ENCODE measurements at regions not wholly inside any gene's neighbourhood (a gene's known extent, or its start where the extent isn't known, plus 50 kb on each side); places are given as distances from the start of the nearest gene placed in this dataset.

GRCh38 chr4:175125410-175126068, 207.4 kb downstream of the ADAM29 start:
- no peak for DNase-seq (ENCODE audit: low spot score)

- DNase-seq (ENCODE audit: low spot score) = no peak
Measured at GRCh38 chr4:175127314-175127713, 209.2 kb downstream of the ADAM29 start.

- DNase-seq (ENCODE audit: low spot score) = no peak
Measured at GRCh38 chr4:175129797-175130196, 211.6 kb downstream of the ADAM29 start.

DNA sequence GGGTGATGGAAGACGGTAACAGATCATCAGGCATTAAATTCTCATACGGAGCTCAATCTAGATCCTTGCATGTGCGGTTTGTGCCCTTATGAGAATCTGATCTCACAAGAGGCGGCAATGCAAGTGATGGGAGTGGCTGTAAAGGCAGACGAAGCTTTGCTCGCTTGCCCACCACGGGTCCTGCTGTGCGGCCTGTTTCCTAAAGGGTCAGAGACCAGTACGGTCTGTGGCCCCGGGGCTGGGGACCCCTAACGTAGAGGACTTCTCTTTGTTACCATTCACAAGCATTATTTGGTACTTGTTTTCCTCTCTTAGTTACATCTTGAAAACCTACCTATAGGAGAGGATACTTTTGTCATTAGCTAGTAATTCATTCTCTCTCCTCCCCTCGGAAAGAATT, 221.0 kb downstream of the ADAM29 start:
- no peak for DNase-seq (ENCODE audit: low spot score)

DNA sequence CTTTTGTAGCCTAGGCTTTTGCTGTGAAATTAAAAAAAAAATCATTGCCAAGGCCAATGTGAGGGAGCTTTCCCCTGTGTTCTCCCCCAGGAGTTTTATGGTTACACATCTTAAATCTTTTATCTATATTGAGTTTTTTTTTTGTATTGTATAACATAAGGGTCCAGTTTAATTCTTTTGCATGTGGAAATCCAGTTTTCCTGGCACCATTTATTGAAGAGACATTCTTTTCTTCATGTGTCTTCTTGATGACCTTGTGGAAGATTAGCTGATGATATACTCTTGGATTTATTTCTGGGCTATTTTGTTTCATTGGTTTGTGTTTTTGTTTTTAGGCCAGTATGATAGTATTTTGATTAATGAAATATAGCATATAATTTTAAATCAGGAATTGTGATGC, 225.0 kb downstream of the ADAM29 start:
- no peak for DNase-seq (ENCODE audit: low spot score)

DNA sequence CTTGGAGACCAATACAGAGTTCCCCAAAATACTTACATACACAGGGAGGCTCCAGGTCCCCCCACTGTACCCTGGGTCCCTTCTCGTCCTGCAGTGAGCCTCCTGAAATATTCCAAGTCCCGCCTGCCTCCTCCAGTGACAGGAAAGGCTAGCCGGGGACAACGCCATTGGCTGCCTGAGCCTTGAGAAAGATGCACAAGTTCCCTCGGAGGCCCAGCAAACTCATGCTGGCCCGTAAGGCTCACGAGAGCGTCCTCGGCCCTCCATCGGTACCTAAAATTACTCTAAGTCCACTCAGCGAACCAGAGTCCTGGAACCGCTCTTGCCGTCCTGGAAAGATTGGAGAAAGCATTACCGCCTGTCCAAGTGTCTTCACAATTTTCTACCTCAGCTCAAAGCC, 228.6 kb downstream of the ADAM29 start:
- no peak for DNase-seq (ENCODE audit: low spot score)

GRCh38 chr4:175147233-175147632, 229.1 kb downstream of the ADAM29 start:
- no peak for DNase-seq (ENCODE audit: low spot score)

DNA sequence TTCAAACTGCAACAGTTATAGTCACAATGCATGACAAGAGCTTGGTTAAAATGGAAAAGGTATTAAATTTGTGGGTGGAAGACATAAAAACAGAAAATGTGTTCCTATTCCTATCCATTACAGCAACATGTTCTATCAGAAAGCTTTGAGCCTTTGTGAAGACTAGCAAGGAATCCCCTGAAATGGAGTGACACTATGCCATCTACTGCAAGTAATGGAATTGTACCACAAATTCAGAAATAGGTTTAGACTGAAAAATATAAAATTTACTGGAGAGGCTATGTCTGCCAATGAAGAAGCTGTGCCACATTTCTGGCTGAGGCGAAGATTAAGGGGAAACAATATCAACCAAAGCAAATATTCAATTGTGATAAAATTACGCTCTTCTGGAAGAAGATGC, 247.9 kb downstream of the ADAM29 start:
- no peak for DNase-seq (ENCODE audit: low spot score)

- DNase-seq (ENCODE audit: low spot score) = no peak
Measured at GRCh38 chr4:175176710-175177109, 258.6 kb downstream of the ADAM29 start.

- no peak for DNase-seq (ENCODE audit: low spot score)
Measured at GRCh38 chr4:175190654-175191053, 272.5 kb downstream of the ADAM29 start.

GRCh38 chr4:175198056-175198455, 279.9 kb downstream of the ADAM29 start:
- DNase-seq (ENCODE audit: low spot score) = no peak

- no peak for DNase-seq (ENCODE audit: low spot score)
Measured at GRCh38 chr4:175215208-175215607, 297.1 kb downstream of the ADAM29 start.

DNA sequence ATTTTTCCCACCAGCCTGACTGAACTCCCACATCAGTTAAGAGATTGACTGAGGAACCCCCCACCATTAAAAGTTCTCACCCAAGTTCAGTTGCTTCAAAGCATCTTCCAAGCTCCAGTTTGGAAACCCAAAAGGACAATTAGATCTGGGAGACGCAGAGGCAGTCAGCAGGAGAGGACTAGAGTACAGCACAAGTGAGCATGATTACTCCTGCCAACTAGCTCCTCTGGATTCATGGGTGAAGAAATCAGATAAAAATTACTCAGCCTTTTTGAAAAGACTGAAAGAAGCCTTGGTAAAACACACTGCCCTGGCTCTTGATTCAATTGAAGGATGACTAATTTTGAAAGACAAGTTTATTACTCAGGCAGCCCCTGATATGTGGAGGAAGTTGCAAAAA, 297.5 kb downstream of the ADAM29 start:
- DNase-seq (ENCODE audit: low spot score) = no peak

DNA sequence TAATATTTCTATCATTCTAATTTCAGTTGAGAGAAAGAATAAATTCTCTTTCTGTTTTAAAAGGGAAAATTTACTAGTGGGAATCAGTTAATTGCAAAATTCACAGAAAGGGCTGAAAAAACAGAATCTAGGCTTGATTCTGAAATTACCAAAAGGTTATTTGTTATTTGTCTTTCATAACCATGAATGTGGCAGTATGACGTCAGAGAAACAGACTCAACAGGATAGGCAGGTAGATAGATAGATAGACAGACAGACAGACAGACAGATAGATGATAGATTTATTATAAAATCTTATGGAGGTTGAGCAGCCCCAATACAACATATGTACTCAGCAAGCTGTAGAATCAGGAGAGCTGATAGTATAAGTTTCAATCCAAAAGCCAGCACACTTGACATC, 311.0 kb downstream of the ADAM29 start:
- DNase-seq (ENCODE audit: low spot score) = no peak

DNA sequence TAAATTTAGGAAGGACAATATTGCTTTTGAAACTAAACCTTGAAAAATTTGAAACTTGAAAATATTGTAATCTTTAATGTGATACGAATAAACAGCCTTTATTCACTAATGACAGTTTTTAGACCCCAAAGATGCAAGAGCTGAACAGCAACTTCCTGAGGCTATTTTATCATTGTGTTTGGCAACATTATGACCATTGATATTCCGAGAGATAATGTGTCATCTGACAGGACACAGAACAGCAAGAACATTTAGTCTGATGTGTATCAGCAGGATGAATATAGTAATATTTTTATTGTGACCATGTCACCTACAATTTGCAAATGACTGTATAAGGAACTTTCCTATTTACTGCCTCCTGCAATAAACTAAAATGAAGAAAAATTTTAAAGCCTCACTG, 316.0 kb downstream of the ADAM29 start:
- no peak for DNase-seq (ENCODE audit: low spot score)

GRCh38 chr4:175238827-175239517, 320.8 kb downstream of the ADAM29 start:
- no peak for DNase-seq (ENCODE audit: low spot score)

DNA sequence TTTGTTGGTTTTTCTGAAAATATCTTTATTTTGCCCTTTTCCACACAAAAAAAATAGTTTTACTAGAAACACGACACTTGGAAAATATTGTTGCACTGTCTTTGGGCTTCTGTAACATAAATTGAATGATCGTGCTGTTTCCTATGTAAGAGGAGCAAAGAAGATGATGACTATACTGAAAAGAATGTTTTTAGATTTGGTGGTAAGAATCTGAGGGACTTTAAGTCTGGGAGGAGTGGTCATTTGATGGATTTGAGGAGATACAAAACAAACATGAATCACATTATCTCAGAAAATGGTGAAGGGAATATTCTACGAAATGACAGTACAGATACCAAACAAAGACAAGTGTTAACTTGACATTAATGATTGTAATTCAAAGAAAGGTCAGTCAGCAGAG, 328.8 kb downstream of the ADAM29 start:
- no peak for DNase-seq (ENCODE audit: low spot score)

DNA sequence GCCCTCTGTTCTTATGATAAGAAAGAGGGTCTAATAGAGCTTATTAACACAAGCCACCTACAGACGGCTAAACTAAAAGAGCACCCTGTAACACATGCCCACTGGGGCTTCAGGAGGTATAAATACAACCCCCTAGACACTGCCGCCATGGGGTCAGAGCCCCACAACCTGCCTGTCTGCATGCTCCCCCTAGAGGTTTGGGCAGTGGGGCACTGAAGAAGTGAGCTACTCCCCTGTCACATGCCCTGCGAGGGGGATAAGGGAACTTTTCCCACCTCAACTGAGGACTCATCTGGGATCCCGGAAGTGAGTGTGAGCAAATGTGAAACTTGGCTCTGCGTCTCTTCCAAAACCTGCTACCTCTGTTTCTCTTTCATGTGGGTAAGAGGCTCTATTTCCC, 334.5 kb downstream of the ADAM29 start:
- DNase-seq (ENCODE audit: low spot score) = no peak

DNA sequence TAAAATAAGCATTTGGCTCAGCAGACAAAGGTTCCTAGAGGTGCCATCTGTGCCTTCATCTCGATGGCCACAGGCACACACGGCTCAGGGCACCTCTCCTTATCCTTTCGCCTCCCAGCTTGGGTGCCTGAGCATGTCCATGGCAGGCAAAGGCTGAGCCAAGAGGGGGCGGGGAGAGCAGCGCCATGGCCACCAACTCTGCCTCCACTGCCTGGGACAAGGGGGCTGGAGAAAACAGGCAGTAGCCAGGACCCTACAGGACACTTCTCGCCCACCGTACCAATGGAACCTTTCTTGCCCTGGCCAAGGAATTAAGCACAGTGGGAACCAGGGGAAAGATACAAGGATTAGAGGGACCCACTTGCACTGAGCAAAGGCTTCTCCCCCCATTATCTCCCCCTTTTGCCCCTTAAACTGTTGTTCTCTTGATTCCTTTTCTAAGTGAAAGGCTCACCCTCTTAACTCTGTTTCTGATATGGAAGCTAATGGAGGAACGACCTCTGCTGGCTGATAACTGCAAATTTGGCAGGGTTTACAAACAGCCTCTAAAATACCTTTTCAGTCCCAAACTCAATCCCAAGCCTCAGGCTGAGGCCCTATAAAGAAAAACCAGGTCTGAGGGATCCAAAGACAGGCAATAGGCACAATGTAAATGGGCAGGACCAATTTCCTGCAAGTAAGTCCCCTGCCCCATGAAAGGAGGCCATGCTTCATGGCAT, 335.2 kb downstream of the ADAM29 start:
- DNase-seq (ENCODE audit: low spot score) = no peak

- no peak for DNase-seq (ENCODE audit: low spot score)
Measured at GRCh38 chr4:175263537-175263936, 345.4 kb downstream of the ADAM29 start.

DNA sequence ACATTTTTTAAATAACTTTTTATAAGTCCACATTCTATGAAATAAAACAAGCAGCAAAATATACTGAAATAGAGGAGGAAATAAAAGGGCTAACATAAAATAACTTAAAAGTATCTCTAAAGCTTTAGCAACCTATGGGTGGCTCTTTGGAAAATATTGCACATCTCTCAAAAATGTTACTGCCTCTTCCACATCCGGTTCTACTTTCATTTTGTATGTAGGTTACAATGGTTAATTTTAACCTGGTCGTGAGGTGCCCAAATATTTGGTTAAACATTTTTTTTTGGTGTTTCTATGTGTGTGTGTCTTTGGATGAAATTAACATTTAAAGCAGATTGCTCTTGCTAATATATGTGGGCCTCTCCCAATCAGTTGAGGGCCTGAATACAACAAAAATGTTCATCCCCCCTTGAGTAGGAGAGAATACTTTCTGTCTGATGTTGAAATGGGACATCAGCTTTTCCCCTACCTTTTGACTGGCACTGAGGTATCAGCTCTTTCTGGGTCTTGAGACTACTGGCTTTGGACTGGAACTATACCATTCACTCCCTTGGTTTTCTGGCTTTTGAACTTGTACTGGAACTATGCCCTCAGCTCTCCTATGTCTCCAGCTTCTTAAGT, 353.0 kb downstream of the ADAM29 start:
- no peak for DNase-seq (ENCODE audit: low spot score)

DNA sequence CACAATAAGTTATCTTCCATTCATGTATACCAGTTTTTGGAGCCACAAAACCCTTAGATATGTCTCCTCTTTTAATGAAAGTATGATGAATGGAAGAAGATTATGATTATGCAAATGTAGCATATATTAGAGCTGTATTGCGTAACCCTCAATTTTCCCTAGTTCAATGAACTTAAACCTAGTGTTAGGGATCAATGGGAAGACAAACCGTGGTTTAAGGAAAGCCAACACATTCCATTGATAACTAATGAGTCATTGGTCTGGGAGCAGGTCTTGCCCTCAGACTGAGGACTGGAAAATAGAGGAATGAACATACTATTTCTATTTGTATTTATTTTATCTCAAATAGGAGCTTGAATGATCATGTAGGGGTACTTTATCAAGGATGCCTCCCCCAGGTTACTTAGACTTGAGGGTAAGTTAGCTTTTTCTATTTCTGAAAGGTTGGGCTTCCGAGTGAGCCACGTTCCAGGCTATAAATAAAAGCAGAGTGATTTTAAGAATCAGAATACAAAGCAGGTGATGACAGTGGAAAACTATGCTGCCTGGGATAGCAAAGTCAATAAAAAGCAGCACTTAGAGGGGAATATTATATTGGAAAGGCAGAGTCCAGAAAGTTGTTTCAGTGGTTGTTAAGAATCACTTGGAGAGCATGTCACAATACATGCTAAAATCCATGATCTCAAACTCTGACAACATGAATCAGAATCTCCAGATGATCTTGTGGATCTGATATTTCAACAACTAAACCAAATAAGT, 356.0 kb downstream of the ADAM29 start:
- DNase-seq (ENCODE audit: low spot score) = no peak
